NCI-H2081 treated with DMSO at 0.1 percent for 48 hours (cell line): ENCODE measurements at regions not wholly inside any gene's neighbourhood (a gene's known extent, or its start where the extent isn't known, plus 50 kb on each side); places are given as distances from the start of the nearest gene placed in this dataset.
"Not testable (repeated sequence)": the region's sequence is repeated elsewhere in the genome, so short reads cannot be mapped to it uniquely, and the experiment has no call there.

ENCODE experiments used
- DNase-seq: peaks from one replicate; lab custom pipeline; 2025; lab: John Stamatoyannopoulos, UW

GRCh38 chr22:48622891-48623545 is 1204.7 kb downstream of the BRD1 start:
- no peak for DNase-seq

GRCh38 chr22:48621085-48621484 is 1206.6 kb downstream of the BRD1 start:
- no peak for DNase-seq

- not testable (repeated sequence) for DNase-seq
These were observed 1207.2 kb downstream of the BRD1 start for GRCh38 chr22:48620460-48620859.

GRCh38 chr22:48619721-48620120 is 1208.0 kb downstream of the BRD1 start:
- no peak for DNase-seq

- no peak for DNase-seq
These were observed 1209.3 kb downstream of the BRD1 start for GRCh38 chr22:48618326-48618725.

GRCh38 chr22:48616656-48617055 is 1211.0 kb downstream of the BRD1 start:
- no peak for DNase-seq

GRCh38 chr22:48615171-48616008 is 1212.3 kb downstream of the BRD1 start:
- no peak for DNase-seq

- DNase-seq: no peak
These were observed 1214.0 kb downstream of the BRD1 start for GRCh38 chr22:48613566-48614200.

- DNase-seq: no peak
These were observed 1215.3 kb downstream of the BRD1 start for GRCh38 chr22:48612077-48612995.

- no peak for DNase-seq
These were observed 1218.3 kb downstream of the BRD1 start for GRCh38 chr22:48609279-48609865.

- no peak for DNase-seq
These were observed 1219.6 kb downstream of the BRD1 start for GRCh38 chr22:48607901-48608662.

GRCh38 chr22:48606684-48607307 is 1220.9 kb downstream of the BRD1 start:
- no peak for DNase-seq

- no peak for DNase-seq
These were observed 1221.7 kb downstream of the BRD1 start for GRCh38 chr22:48605856-48606481.

- DNase-seq: no peak
These were observed 1222.5 kb downstream of the BRD1 start for GRCh38 chr22:48605125-48605524.

- DNase-seq: no peak
These were observed 1223.9 kb downstream of the BRD1 start for GRCh38 chr22:48603621-48604320.

- no peak for DNase-seq
These were observed 1224.7 kb downstream of the BRD1 start for GRCh38 chr22:48602805-48603518.

GRCh38 chr22:48600681-48601080 is 1227.0 kb downstream of the BRD1 start:
- DNase-seq: no peak

- no peak for DNase-seq
These were observed 1227.5 kb downstream of the BRD1 start for GRCh38 chr22:48600171-48600570.

- no peak for DNase-seq
These were observed 1228.3 kb downstream of the BRD1 start for GRCh38 chr22:48599346-48599745.
